ENCODE measurements at regions not wholly inside any gene's neighbourhood (a gene's known extent, or its start where the extent isn't known, plus 50 kb on each side); places are given as distances from the start of the nearest gene placed in this dataset.

DNA sequence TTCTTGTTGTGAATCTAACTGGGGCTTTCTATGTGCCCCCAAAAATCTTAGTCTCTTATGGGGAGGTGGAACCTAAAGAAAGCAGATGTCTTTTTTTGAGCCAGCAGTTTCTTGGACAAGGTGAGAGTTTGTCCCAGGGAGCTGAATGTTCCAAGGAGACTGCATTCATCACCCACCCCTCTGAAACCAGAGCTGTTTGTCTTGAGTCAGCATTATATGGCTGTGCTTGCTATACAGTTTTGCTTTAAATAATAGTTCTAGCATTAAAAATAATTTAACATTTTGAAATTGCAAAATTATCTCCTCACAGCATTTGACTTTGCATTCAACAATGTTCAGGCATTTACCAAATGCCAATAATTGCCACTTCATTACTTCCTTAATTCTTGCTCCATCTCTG is 813.3 kb downstream of the BCL11B start:
- TF ChIP-seq, protein P1, sequence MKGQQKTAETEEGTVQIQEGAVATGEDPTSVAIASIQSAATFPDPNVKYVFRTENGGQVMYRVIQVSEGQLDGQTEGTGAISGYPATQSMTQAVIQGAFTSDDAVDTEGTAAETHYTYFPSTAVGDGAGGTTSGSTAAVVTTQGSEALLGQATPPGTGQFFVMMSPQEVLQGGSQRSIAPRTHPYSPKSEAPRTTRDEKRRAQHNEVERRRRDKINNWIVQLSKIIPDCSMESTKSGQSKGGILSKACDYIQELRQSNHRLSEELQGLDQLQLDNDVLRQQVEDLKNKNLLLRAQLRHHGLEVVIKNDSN (IDR thresholded peaks at IDR 0.05; ENCODE audit: borderline replicate concordance, low read depth), result no peak
- no peak for TF ChIP-seq TCF12 (IDR thresholded peaks at IDR 0.05)
- no peak for TF ChIP-seq SMC3 (IDR thresholded peaks at IDR 0.05; ENCODE audit: low read depth, low read length)
- no peak for TF ChIP-seq GABPA (IDR thresholded peaks at IDR 0.05; ENCODE audit: low read depth)
- TF ChIP-seq CHD2 (IDR thresholded peaks at IDR 0.05; ENCODE audit: low read length, partially characterized antibody), result no peak
- no peak for TF ChIP-seq FOXM1 (IDR thresholded peaks at IDR 0.05; ENCODE audit: low read depth)
- TF ChIP-seq NFIC (IDR thresholded peaks at IDR 0.05; ENCODE audit: borderline replicate concordance), result no peak
- TF ChIP-seq POLR2AphosphoS5 (IDR thresholded peaks at IDR 0.05; ENCODE audit: low read depth, low read length), result no peak
- TF ChIP-seq, protein P2, sequence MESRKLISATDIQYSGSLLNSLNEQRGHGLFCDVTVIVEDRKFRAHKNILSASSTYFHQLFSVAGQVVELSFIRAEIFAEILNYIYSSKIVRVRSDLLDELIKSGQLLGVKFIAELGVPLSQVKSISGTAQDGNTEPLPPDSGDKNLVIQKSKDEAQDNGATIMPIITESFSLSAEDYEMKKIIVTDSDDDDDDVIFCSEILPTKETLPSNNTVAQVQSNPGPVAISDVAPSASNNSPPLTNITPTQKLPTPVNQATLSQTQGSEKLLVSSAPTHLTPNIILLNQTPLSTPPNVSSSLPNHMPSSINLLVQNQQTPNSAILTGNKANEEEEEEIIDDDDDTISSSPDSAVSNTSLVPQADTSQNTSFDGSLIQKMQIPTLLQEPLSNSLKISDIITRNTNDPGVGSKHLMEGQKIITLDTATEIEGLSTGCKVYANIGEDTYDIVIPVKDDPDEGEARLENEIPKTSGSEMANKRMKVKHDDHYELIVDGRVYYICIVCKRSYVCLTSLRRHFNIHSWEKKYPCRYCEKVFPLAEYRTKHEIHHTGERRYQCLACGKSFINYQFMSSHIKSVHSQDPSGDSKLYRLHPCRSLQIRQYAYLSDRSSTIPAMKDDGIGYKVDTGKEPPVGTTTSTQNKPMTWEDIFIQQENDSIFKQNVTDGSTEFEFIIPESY (IDR thresholded peaks at IDR 0.05; ENCODE audit: borderline replicate concordance, low read depth), result no peak
- TF ChIP-seq, protein P3, sequence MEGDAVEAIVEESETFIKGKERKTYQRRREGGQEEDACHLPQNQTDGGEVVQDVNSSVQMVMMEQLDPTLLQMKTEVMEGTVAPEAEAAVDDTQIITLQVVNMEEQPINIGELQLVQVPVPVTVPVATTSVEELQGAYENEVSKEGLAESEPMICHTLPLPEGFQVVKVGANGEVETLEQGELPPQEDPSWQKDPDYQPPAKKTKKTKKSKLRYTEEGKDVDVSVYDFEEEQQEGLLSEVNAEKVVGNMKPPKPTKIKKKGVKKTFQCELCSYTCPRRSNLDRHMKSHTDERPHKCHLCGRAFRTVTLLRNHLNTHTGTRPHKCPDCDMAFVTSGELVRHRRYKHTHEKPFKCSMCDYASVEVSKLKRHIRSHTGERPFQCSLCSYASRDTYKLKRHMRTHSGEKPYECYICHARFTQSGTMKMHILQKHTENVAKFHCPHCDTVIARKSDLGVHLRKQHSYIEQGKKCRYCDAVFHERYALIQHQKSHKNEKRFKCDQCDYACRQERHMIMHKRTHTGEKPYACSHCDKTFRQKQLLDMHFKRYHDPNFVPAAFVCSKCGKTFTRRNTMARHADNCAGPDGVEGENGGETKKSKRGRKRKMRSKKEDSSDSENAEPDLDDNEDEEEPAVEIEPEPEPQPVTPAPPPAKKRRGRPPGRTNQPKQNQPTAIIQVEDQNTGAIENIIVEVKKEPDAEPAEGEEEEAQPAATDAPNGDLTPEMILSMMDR (IDR thresholded peaks at IDR 0.05), result no peak
- TF ChIP-seq RXRA (IDR thresholded peaks at IDR 0.05; ENCODE audit: borderline replicate concordance, low read depth), result no peak
- TF ChIP-seq JUND (IDR thresholded peaks at IDR 0.05), result no peak
- no peaks in the 10 kb centered on the region for H3K36me3 ChIP-seq (replicated peaks in 1 of 2; ENCODE audit: control insufficient read depth in 1 of 2, insufficient read depth in 2 of 2, low read length in 1 of 2)
- ChIA-PET CTCF (no interaction called here), POLR2A (no interaction called here)
- H3K79me2 ChIP-seq (ENCODE audit: insufficient read depth), result no peaks in the 10 kb centered on the region
- no peak overlapping the region for H3K9ac ChIP-seq
- H4K20me1 ChIP-seq (ENCODE audit: insufficient read depth), result no peaks in the 10 kb centered on the region
- no peaks in the 10 kb centered on the region for H3K9me3 ChIP-seq
- H3K4me3 ChIP-seq (ENCODE audit: low read depth in 2 of 2, low read length in 1 of 2), result no peak overlapping the region
- no peak overlapping the region for H3K4me2 ChIP-seq
- no peak overlapping the region for H2AFZ ChIP-seq (ENCODE audit: low read depth)
- no peaks in the 10 kb centered on the region for H3K27me3 ChIP-seq (ENCODE audit: insufficient read depth)
- H3K4me1 ChIP-seq (ENCODE audit: control insufficient read depth in 1 of 2, insufficient read depth in 2 of 2, low read depth in 1 of 2, low read length in 1 of 2), result no peaks in the 10 kb centered on the region
- DNase-seq, result no peak
- H3F3A ChIP-seq (replicated peaks; ENCODE audit: insufficient read depth), result no peaks in the 10 kb centered on the region
- H3K9me2 ChIP-seq, result no peaks in the 10 kb centered on the region
- H3K27ac ChIP-seq (ENCODE audit: low read depth in 2 of 2, low read length in 1 of 2), result no peak overlapping the region

DNA sequence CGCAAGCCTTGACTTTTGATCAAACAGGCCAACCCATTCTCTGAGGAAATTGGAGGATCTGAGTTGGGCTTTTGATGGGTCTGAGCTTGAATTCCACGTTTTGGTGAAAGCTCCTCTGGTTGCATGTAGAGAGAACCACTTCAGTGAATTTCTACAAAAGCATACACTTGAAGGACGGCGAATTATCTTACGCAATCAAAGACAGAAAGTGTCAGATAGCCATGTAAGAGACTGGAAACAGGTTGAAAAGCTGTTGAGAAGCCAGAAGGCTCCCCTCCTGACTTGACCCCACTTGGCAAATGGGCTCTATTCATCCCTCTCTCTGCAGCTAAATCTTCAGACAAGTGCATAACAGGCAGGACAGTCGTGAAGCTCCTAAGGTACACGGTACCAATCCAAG is 809.1 kb downstream of the BCL11B start:
- no peaks in the 10 kb centered on the region for H3F3A ChIP-seq (replicated peaks; ENCODE audit: insufficient read depth)
- no peak overlapping the region for H3K4me2 ChIP-seq
- TF ChIP-seq, protein P1 (IDR thresholded peaks at IDR 0.05; ENCODE audit: borderline replicate concordance, low read depth), result no peak
- TF ChIP-seq, protein P3 (IDR thresholded peaks at IDR 0.05), result no peak
- no peak for TF ChIP-seq SIN3A (IDR thresholded peaks at IDR 0.05; ENCODE audit: borderline replicate concordance, low read depth, low read length)
- TF ChIP-seq, protein P2 (IDR thresholded peaks at IDR 0.05; ENCODE audit: borderline replicate concordance, low read depth), result no peak
- TF ChIP-seq RAD21 (IDR thresholded peaks at IDR 0.05; ENCODE audit: low read length), result no peak
- TF ChIP-seq GATA2 (CRISPR knock-in tag; IDR thresholded peaks at IDR 0.05), result no peak
- TF ChIP-seq ELF1 (IDR thresholded peaks at IDR 0.05), result no peak
- TF ChIP-seq CHD2 (IDR thresholded peaks at IDR 0.05; ENCODE audit: low read length, partially characterized antibody), result no peak
- TF ChIP-seq, protein P4, sequence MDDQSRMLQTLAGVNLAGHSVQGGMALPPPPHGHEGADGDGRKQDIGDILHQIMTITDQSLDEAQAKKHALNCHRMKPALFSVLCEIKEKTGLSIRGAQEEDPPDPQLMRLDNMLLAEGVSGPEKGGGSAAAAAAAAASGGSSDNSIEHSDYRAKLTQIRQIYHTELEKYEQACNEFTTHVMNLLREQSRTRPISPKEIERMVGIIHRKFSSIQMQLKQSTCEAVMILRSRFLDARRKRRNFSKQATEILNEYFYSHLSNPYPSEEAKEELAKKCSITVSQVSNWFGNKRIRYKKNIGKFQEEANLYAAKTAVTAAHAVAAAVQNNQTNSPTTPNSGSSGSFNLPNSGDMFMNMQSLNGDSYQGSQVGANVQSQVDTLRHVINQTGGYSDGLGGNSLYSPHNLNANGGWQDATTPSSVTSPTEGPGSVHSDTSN (IDR thresholded peaks at IDR 0.05), result no peak
- TF ChIP-seq GABPA (IDR thresholded peaks at IDR 0.05; ENCODE audit: low read depth), result no peak
- no peak for TF ChIP-seq SMC3 (IDR thresholded peaks at IDR 0.05; ENCODE audit: low read depth, low read length)
- CTCF ChIA-PET, result no interaction called here
- no peak overlapping the region for H3K27ac ChIP-seq (ENCODE audit: low read depth in 2 of 2, low read length in 1 of 2)
- no peaks in the 10 kb centered on the region for H3K9me2 ChIP-seq
- H3K9ac ChIP-seq, result no peak overlapping the region
- 2% methylated on average over 7 of the region's 7 CpGs for WGBS (ENCODE audit: low lambda C conversion rate)
- H3K9me3 ChIP-seq, result no peaks in the 10 kb centered on the region
- H3K4me3 ChIP-seq (ENCODE audit: low read depth in 2 of 2, low read length in 1 of 2), result no peak overlapping the region
- POLR2A ChIA-PET, result no interaction called here
- no peaks in the 10 kb centered on the region for H3K27me3 ChIP-seq (ENCODE audit: insufficient read depth)
- no peaks in the 10 kb centered on the region for H3K79me2 ChIP-seq (ENCODE audit: insufficient read depth)
- no peaks in the 10 kb centered on the region for H4K20me1 ChIP-seq (ENCODE audit: insufficient read depth)
- H2AFZ ChIP-seq (ENCODE audit: low read depth), result no peak overlapping the region
- no peaks in the 10 kb centered on the region for H3K4me1 ChIP-seq (ENCODE audit: control insufficient read depth in 1 of 2, insufficient read depth in 2 of 2, low read depth in 1 of 2, low read length in 1 of 2)
- no peaks in the 10 kb centered on the region for H3K36me3 ChIP-seq (replicated peaks in 1 of 2; ENCODE audit: control insufficient read depth in 1 of 2, insufficient read depth in 2 of 2, low read length in 1 of 2)
- DNase-seq, result no peak

Data from SK-N-SH (cell line).